Panc1 (cell line): ENCODE measurements at regions not wholly inside any gene's neighbourhood (a gene's known extent, or its start where the extent isn't known, plus 50 kb on each side); places are given as distances from the start of the nearest gene placed in this dataset.
"Not testable (repeated sequence)": the region's sequence is repeated elsewhere in the genome, so short reads cannot be mapped to it uniquely, and the experiment has no call there.

Source experiments
- POLR2AphosphoS5 ChIP-seq: IDR thresholded peaks from 2 replicates; pipeline ENCODE4 v1.6.1; 2012; ENCODE audit warnings: mild to moderate bottlenecking, low read depth, low read length, moderate library complexity
- TF ChIP-seq, protein P1 (sequence below): fragments of 450-650 bp; IDR thresholded peaks from 2 replicates; pipeline ENCODE4 v1.5.1; 2017; ENCODE audit warnings: mild to moderate bottlenecking

DNA sequence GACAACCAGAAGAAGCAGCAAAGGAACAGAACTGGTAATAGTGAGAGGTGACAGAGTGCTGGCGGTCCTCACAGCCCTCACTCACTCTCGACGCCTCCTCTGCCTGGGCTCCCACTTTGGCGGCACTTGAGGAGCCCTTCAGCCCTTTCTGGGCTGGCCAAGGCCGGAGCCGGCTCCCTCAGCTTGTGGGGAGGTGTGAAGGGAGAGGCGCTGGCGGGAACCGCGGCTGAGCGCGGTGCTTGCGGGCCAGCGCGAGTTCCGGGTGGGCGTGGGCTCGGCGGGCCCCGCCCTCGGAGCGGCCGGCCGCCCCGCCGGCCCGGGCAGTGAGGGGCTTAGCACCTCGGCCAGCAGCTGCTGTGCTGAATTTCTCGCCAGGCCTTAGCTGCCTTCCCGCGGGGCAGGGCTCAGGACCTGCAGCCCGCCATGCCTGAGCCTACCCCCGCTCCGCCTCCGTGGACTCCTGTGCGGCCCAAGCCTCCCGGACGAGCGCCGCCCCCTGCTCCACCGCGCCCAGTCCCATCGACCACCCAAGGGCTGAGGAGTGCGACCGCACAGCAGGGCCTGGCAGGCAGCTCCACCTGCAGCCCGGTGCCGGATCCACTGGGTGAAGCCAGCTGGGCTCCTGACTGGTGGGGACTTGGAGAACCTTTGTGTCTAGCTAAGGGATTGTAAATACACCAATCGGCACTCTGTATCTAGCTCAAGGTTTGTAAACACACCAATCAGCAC lies 366.0 kb downstream of the DNAH5 start:
- TF ChIP-seq, protein P1, sequence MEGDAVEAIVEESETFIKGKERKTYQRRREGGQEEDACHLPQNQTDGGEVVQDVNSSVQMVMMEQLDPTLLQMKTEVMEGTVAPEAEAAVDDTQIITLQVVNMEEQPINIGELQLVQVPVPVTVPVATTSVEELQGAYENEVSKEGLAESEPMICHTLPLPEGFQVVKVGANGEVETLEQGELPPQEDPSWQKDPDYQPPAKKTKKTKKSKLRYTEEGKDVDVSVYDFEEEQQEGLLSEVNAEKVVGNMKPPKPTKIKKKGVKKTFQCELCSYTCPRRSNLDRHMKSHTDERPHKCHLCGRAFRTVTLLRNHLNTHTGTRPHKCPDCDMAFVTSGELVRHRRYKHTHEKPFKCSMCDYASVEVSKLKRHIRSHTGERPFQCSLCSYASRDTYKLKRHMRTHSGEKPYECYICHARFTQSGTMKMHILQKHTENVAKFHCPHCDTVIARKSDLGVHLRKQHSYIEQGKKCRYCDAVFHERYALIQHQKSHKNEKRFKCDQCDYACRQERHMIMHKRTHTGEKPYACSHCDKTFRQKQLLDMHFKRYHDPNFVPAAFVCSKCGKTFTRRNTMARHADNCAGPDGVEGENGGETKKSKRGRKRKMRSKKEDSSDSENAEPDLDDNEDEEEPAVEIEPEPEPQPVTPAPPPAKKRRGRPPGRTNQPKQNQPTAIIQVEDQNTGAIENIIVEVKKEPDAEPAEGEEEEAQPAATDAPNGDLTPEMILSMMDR = not testable (repeated sequence)
- TF ChIP-seq POLR2AphosphoS5 = not testable (repeated sequence)
